GM12891 (cell line): ENCODE measurements at regions not wholly inside any gene's neighbourhood (a gene's known extent, or its start where the extent isn't known, plus 50 kb on each side); places are given as distances from the start of the nearest gene placed in this dataset.

Experiments
- PAX5 ChIP-seq: IDR thresholded peaks from 2 replicates; pipeline ENCODE4 v1.6.1; 2011; ENCODE audit warnings: low read length, moderate library complexity, mild to moderate bottlenecking; ENCODE audit not compliant: insufficient read depth, severe bottlenecking
- POLR2A ChIP-seq: IDR thresholded peaks from 2 replicates; pipeline ENCODE4 v1.6.1; 2011; ENCODE audit warnings: low read depth, low read length, control low read depth
- POLR2AphosphoS5 ChIP-seq: IDR thresholded peaks from 2 replicates; pipeline ENCODE4 v1.6.1; 2011; ENCODE audit warnings: low read depth, low read length, control low read depth
- POU2F2 ChIP-seq: IDR thresholded peaks from 2 replicates; pipeline ENCODE4 v1.6.1; 2011; ENCODE audit warnings: low read depth, mild to moderate bottlenecking, control low read depth, low read length, moderate library complexity
- SPI1 ChIP-seq: IDR thresholded peaks from 2 replicates; pipeline ENCODE4 v1.6.1; 2011; ENCODE audit warnings: low read depth, low read length, control low read depth
- TAF1 ChIP-seq: IDR thresholded peaks from 2 replicates; pipeline ENCODE4 v1.6.1; 2011; ENCODE audit warnings: low read depth, low read length, control low read depth

GRCh38 chr11:130670200-130670599 is 221.8 kb downstream of the ADAMTS15 start:
- TF ChIP-seq POLR2AphosphoS5, result no peak
- no peak for TF ChIP-seq TAF1
- no peak for TF ChIP-seq POLR2A
- no peak for TF ChIP-seq SPI1
- no peak for TF ChIP-seq POU2F2
- no peak for TF ChIP-seq PAX5
